B cell (primary cell): ENCODE measurements at regions not wholly inside any gene's neighbourhood (a gene's known extent, or its start where the extent isn't known, plus 50 kb on each side); places are given as distances from the start of the nearest gene placed in this dataset.

Experiments
- ATAC-seq: fragments of 200-7000 bp; cut with Tn5 transposase; one replicate; pipeline ENCODE4 v1.10.0; 2021; ENCODE audit warnings: low read depth, mild to moderate bottlenecking, moderate number of reproducible peaks, moderate library complexity
- CTCF ChIA-PET: fragments of 350-600 bp; sonication (Branson Sonifier 250); formaldehyde crosslinking; loops from one replicate; lab custom pipeline; 2021; ENCODE audit warnings: antibody characterized with exemption, inconsistent platforms; lab: Charles Lee
- POLR2A ChIA-PET: fragments of 350-600 bp; sonication (Branson Sonifier 250); formaldehyde crosslinking; loops from one replicate; lab custom pipeline; 2021; ENCODE audit warnings: antibody characterized with exemption; lab: Charles Lee
- DNase-seq: peaks from one replicate; pipeline ENCODE4 v3.0.0; 2013
- H2AFZ ChIP-seq: 2 replicates; pipeline ENCODE4 v1.6.1; 2012; ENCODE audit warnings: mild to moderate bottlenecking, low read depth, low read length; ENCODE audit not compliant: insufficient read depth, poor library complexity, severe bottlenecking
- H3K27ac ChIP-seq, 2 donors: 1 replicate in 1 of 2; 2 replicates in 1 of 2; pipeline ENCODE4 v1.5.1; 2012 to 2013; ENCODE audit warnings: low read length in 2 of 2, mild to moderate bottlenecking in 2 of 2, moderate library complexity in 1 of 2
- H3K27me3 ChIP-seq, 4 experiments: fragments of 200-600 bp in 1 of 4; sonication (generic) in 1 of 4; replicated peaks in 1 of 4; 1 replicate in 2 of 4; 2 replicates in 2 of 4; pipeline versions ENCODE4 v1.6.1 to v1.7.0; 2013 to 2016; ENCODE audit warnings: low read length in 3 of 4, mild to moderate bottlenecking in 2 of 4, mixed read lengths in 1 of 4, moderate library complexity in 1 of 4; ENCODE audit not compliant: insufficient read depth in 4 of 4, control insufficient read depth in 3 of 4; ENCODE audit errors: control extremely low read depth in 1 of 4
- H3K36me3 ChIP-seq, 2 experiments: replicated peaks in 1 of 2; 1 replicate in 1 of 2; 2 replicates in 1 of 2; pipeline versions ENCODE4 v1.6.1 to v1.7.1; 2013; ENCODE audit warnings: low read length in 1 of 2; ENCODE audit not compliant: insufficient read depth in 2 of 2, control insufficient read depth in 1 of 2; ENCODE audit errors: control extremely low read depth in 1 of 2, extremely low read depth in 1 of 2
- H3K4me1 ChIP-seq, 2 donors: fragments of 200-600 bp in 1 of 2; sonication (generic) in 1 of 2; 1 replicate in 1 of 2; 2 replicates in 1 of 2; pipeline versions ENCODE4 v1.5.1 to v1.6.1; 2013 to 2017; ENCODE audit warnings: low read length in 2 of 2; ENCODE audit not compliant: control insufficient read depth in 2 of 2, insufficient read depth in 2 of 2
- H3K4me2 ChIP-seq: replicated peaks from 2 replicates; pipeline ENCODE3; 2012; ENCODE audit warnings: mild to moderate bottlenecking, low read depth, low read length; ENCODE audit not compliant: poor library complexity, severe bottlenecking
- H3K4me3 ChIP-seq, 5 experiments: fragments of 200-600 bp in 1 of 5; sonication (generic) in 1 of 5; 1 replicate in 3 of 5; 2 replicates in 2 of 5; pipeline versions ENCODE4 v1.5.1 to v1.7.0; 2011 to 2016; ENCODE audit warnings: low read length in 4 of 5, mild to moderate bottlenecking in 4 of 5, low read depth in 2 of 5, control low read depth in 1 of 5, moderate library complexity in 1 of 5; ENCODE audit not compliant: insufficient read depth in 1 of 5; ENCODE audit errors: control extremely low read depth in 1 of 5, extremely low read depth in 1 of 5
- H3K79me2 ChIP-seq: fragments of 200-600 bp; sonication (generic); one replicate; pipeline ENCODE4 v1.6.0; 2016; ENCODE audit warnings: low read length; ENCODE audit not compliant: control insufficient read depth, insufficient read depth
- H3K9ac ChIP-seq: fragments of 200-600 bp; sonication (generic); 2 replicates; pipeline ENCODE4 v1.6.1; 2017; ENCODE audit warnings: mild to moderate bottlenecking, low read length, moderate library complexity
- H3K9me3 ChIP-seq, 3 donors: one replicate each; pipeline versions ENCODE4 v1.6.1 to v1.7.1; 2013; ENCODE audit warnings: low read length in 2 of 3; ENCODE audit not compliant: control insufficient read depth in 2 of 3, insufficient read depth in 1 of 3; ENCODE audit errors: control extremely low read depth in 1 of 3
- H4K20me1 ChIP-seq: 2 replicates; pipeline ENCODE4 v1.6.0; 2012; ENCODE audit warnings: mild to moderate bottlenecking, low read length; ENCODE audit not compliant: insufficient read depth, control insufficient read depth, poor library complexity, severe bottlenecking
- H3K27ac Mint-ChIP-seq: one replicate; pipeline ENCODE4 v1.8.0; 2021; ENCODE audit warnings: mixed read lengths
- H3K27me3 Mint-ChIP-seq: one replicate; pipeline ENCODE4 v1.8.0; 2021; ENCODE audit warnings: mixed read lengths
- H3K4me1 Mint-ChIP-seq: one replicate; pipeline ENCODE4 v1.8.0; 2021; ENCODE audit warnings: mixed read lengths
- H3K4me3 Mint-ChIP-seq: one replicate; pipeline ENCODE4 v1.8.0; 2021; ENCODE audit warnings: mixed read lengths
- H3K9me3 Mint-ChIP-seq: one replicate; pipeline ENCODE4 v1.8.0; 2022; ENCODE audit warnings: mixed read lengths; ENCODE audit not compliant: insufficient read depth
- CTCF ChIP-seq: fragments of 200-600 bp; IDR thresholded peaks from one replicate; pipeline ENCODE4 v1.8.0; 2022; ENCODE audit warnings: antibody characterized with exemption, mild to moderate bottlenecking
- EZH2 ChIP-seq: IDR thresholded peaks from 2 replicates; pipeline ENCODE4 v1.6.1; 2012; ENCODE audit warnings: borderline replicate concordance, low read depth, mild to moderate bottlenecking, moderate library complexity, low read length; ENCODE audit not compliant: insufficient read depth, poor library complexity, severe bottlenecking
- WGBS: methylation state at CpG from one replicate; pipeline ENCODE4 v1.1.5; 2013; ENCODE audit warnings: missing lambda C conversion rate; ENCODE audit not compliant: insufficient coverage; 5-methylcytosine and 5-hydroxymethylcytosine counted together
- intact Hi-C: fragments of 100-400 bp; cut with micrococcal nuclease; formaldehyde crosslinking; loops from one replicate; pipeline ENCODE4 v1.10.0; 2022

GRCh38 chr5:21185536-21185935, 1197.5 kb upstream of the CDH18 start:
- intact Hi-C loops = no loop called here
- Mint-ChIP-seq H3K4me1 (no peaks in the 10 kb centered on the region), H3K27me3 (no peaks in the 10 kb centered on the region), H3K9me3 (no peaks in the 10 kb centered on the region), H3K27ac (no peak overlapping the region), H3K4me3 (no peak overlapping the region)
- WGBS = no CpG with 5 or more reads among the region's 5 CpGs
- Histone ChIP-seq H3K27me3 (no peaks in the 10 kb centered on the region), H3K4me3 (no peak overlapping the region), H3K4me1 (no peaks in the 10 kb centered on the region), H3K9me3 (no peaks in the 10 kb centered on the region), H3K4me2 (no peak overlapping the region), H3K79me2 (no peaks in the 10 kb centered on the region), H2AFZ (no peak overlapping the region), H3K27ac (no peak overlapping the region), H3K36me3 (no peaks in the 10 kb centered on the region), H4K20me1 (no peaks in the 10 kb centered on the region), H3K9ac (no peak overlapping the region)
- CTCF ChIA-PET = no interaction called here
- TF ChIP-seq EZH2 = no peak
- TF ChIP-seq CTCF = no peak
- POLR2A ChIA-PET = no interaction called here
- DNase-seq = no peak
- no peak for ATAC-seq

GRCh38 chr5:21184581-21184980, 1196.6 kb upstream of the CDH18 start:
- ChIA-PET POLR2A (no interaction called here), CTCF (no interaction called here)
- Histone ChIP-seq H3K36me3 (no peaks in the 10 kb centered on the region), H4K20me1 (no peaks in the 10 kb centered on the region), H2AFZ (no peak overlapping the region), H3K4me2 (no peak overlapping the region), H3K27ac (no peak overlapping the region), H3K4me3 (no peak overlapping the region), H3K9ac (no peak overlapping the region), H3K9me3 (no peaks in the 10 kb centered on the region), H3K79me2 (no peaks in the 10 kb centered on the region), H3K4me1 (no peaks in the 10 kb centered on the region), H3K27me3 (no peaks in the 10 kb centered on the region)
- DNase-seq (no peak), ATAC-seq (no peak)
- Mint-ChIP-seq H3K4me1 (no peaks in the 10 kb centered on the region), H3K27me3 (no peaks in the 10 kb centered on the region), H3K27ac (no peak overlapping the region), H3K4me3 (no peak overlapping the region), H3K9me3 (no peaks in the 10 kb centered on the region)
- no CpG with 5 or more reads among the region's 4 CpGs for WGBS
- TF ChIP-seq CTCF = no peak
- TF ChIP-seq EZH2 = no peak
- intact Hi-C loops = no loop called here
